NCI-H1436 (cell line): ENCODE measurements at regions not wholly inside any gene's neighbourhood (a gene's known extent, or its start where the extent isn't known, plus 50 kb on each side); places are given as distances from the start of the nearest gene placed in this dataset.
"Not testable (repeated sequence)": the region's sequence is repeated elsewhere in the genome, so short reads cannot be mapped to it uniquely, and the experiment has no call there.

ENCODE experiments used
- DNase-seq: peaks from one replicate; lab custom pipeline; 2025; lab: John Stamatoyannopoulos, UW

DNA sequence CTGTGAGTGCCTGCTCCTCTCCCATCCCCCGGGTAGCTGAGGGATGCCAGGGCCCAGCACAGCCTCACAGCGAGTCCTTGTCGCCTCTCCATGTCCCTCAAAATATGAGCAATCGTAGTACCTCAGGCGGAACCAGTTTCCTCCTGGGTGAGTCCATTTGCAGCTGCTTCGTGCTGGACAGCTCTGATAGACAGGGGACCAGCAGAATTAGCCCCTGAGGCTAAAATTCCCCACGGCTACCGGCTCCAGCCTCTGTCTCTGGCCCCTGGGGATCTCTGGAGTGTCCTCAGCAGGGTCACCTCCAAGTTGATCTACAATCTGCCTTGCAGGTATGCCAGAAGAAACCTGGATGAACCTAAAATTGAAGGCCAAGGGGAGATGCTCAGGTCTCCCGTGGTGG lies 115.8 kb upstream of the FBXL7 start:
- DNase-seq, result no peak

GRCh38 chr5:15383469-15383868 lies 116.5 kb upstream of the FBXL7 start:
- no peak for DNase-seq

GRCh38 chr5:15383021-15383420 lies 117.0 kb upstream of the FBXL7 start:
- no peak for DNase-seq

DNA sequence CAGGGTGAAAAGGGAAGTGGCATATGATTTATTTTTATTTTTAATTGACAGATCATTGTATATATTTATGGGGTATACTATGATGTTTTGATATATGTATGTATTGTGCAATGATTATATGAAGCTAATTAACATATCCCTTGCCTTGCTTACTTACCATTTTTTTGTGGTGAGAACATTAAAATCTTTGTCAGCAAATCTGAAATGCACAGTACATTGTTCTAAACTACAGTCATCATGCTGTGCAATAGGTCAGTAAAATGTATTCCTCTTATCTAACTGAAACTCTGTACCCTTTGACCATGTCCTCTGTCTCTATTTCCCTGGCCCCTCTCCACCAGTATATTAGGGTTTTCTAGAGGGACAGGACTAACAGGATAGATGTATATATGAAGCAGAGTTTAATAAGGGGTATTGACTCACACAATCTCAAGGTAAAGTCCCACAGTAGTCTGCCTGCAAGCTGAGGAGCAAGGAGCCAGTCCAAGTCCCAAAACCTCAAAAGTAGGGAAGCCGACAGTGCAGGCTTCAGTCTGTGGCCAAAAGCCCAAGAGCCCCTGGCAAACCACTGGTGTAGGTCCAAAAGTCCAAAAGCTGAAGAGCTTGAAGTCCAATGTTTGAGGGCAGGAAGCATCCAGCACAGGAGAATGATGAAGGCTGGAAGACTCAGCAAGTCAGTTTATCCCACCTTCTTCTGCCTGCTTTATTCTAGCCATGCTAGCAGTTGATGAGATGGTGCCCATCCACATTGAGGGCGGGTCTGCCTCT lies 122.2 kb upstream of the FBXL7 start:
- no peak for DNase-seq

GRCh38 chr5:15376803-15377202 lies 123.2 kb upstream of the FBXL7 start:
- DNase-seq, result no peak

GRCh38 chr5:15376088-15376487 lies 123.9 kb upstream of the FBXL7 start:
- DNase-seq, result no peak

DNA sequence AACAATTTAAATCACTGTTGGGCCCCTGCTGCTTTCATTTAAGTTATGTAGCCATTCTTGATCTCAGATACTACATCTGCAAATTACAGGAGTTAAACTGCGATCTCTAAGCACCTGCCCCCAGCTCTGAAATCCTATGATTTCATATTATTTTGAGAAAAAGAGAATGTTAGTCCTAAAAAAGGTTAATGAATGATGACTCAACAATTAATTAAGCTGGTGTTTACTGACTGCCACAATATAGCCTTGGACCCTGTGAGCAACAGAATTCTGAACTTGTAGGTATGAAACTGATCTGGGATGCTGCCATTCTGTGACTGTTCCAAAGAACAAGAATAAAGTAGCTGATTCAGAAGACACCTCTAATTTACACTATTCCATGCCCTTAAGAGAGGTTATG lies 124.4 kb upstream of the FBXL7 start:
- DNase-seq, result no peak

GRCh38 chr5:15374886-15375285 lies 125.1 kb upstream of the FBXL7 start:
- no peak for DNase-seq

DNA sequence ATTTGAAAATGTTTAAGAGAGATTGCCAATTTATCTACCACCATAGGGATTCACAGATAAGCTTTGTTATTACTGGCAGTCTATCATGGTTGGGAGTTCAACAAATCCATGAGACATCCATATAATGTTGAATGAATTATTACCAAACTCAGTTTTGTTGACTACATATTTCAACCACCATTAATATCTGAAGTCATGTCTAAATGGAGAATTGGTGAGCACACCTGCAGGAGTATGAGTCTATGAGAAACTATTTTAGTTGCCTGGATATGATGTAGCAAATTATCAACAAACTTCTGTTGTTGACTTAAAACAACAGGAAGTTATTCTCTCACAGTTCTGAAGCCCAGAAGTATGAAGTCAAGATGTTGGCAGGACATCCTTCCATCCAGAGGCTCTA lies 126.8 kb upstream of the FBXL7 start:
- DNase-seq, result no peak

DNA sequence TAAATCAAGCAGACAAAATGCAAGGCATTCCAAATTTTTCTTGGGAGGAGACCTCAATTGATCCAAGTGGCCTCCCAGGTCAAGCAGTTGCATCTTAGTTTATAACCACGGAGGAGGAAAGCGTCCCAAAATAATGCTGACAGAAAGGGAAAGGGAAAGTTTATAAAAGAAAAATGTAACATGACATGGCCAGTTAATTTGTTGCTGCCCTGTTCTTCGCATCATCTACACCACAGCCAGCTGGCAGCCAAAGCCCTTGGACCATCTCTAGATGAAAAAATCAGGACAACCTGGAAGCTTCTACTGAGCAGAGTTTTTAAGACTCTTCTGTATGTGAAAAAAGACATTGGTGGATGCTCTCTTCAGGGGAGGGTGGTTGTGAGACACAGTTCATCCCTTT lies 128.8 kb upstream of the FBXL7 start:
- no peak for DNase-seq

DNA sequence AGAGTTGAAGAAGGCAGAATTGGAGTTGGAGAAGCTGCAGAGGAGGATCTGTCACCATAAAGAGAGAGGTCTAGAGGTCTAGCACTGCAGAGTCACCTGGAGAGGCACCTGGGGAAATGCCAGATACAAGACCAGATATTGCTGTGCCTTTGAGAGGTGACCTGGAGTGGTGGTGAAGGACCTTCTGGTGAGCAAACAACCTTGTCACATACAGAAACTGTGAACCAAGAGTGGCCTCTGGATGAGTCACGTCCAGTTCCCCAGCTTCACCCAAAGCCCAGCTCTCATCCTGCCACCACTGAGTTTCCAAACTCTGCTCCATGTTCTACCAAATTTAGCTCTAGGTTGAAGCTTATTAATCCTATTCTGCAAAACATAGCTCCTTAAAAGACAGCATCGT lies 131.1 kb upstream of the FBXL7 start:
- DNase-seq, result no peak

DNA sequence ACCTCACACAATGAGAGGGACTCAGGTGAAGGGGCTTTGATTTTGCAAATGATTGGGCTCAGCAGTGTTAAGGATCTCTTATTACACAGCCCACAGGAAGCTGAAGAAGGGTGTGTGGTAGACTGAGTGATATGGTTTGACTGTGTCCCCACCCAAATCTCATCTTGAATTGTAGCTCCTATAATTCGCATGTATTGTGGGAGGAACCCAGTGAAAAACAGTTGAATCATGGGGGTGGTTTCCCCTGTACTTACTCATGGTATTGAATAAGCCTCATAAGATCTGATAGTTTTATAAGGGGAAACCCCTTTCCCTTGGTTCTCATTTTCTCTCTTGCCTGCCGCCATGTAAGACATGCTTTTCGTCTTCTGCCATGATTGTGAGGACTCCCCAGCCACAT lies 132.5 kb upstream of the FBXL7 start:
- no peak for DNase-seq

DNA sequence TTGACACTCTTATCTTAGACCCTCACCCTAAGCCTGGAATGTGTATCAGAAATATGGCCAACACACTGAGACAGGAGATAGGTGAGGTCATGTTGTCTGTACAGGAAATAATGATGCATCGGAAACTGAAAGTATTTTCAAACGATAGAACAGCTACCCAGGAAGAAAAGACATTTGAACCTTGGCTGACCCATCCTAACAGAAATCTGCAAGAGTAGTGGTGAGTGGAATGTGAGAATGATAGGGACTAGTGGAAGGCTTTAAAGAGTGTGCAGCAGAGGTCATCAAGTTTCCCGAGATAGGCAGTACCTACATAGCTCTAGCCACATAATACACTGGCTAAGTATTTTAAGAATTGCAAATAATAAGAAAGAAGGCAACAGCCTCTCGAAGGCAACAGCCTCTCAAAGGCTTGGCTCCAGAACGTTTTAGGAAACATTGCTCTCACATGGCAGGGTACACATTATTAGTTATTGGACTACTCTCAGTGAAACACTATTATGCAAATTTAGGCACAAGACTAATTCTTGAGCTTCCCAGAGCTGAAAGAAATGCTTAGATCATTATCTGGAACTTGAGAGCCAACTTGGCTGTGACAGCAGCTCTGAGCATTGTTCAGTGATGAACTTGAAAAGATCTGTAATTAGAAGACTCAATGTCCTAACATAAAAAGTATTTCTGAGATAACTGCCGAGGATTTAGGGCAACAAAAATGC lies 133.1 kb upstream of the FBXL7 start:
- DNase-seq, result no peak

DNA sequence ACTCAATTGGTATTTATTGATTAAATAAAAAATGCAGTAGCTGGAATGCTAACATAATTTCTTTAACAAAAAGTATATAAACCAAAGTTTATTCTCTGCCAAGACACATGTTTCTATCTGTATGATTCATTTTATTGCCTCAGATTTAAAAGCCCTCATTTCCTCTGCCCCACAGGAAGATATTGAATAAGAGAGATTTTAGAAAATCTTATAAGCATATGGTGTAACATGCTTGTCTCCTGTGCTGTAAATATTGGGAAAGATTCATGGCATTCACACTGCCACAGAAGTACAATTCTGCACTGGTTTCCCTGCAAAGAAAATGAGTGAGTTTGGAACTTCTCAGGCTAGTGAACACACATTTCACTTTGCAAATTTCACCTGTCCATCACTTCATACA lies 134.9 kb upstream of the FBXL7 start:
- no peak for DNase-seq

GRCh38 chr5:15363601-15364000 lies 136.4 kb upstream of the FBXL7 start:
- DNase-seq, result no peak

DNA sequence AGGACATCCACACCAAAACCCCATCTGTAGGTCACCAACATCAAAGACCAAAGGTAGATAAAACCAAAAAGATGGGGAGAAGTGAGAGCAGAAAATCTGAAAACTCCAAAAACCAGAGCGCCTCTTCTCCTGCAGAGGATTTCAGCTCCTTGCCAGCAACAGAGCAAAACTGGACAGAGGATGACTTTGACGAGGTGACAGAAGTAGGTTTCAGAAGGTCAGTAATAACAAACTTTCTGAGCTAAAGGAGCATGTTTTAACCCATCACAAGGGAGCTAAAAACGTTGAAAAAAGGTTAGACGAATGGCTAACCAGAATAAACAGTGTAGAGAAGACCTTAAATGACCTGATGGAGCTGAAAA lies 142.9 kb upstream of the FBXL7 start:
- DNase-seq, result not testable (repeated sequence)

DNA sequence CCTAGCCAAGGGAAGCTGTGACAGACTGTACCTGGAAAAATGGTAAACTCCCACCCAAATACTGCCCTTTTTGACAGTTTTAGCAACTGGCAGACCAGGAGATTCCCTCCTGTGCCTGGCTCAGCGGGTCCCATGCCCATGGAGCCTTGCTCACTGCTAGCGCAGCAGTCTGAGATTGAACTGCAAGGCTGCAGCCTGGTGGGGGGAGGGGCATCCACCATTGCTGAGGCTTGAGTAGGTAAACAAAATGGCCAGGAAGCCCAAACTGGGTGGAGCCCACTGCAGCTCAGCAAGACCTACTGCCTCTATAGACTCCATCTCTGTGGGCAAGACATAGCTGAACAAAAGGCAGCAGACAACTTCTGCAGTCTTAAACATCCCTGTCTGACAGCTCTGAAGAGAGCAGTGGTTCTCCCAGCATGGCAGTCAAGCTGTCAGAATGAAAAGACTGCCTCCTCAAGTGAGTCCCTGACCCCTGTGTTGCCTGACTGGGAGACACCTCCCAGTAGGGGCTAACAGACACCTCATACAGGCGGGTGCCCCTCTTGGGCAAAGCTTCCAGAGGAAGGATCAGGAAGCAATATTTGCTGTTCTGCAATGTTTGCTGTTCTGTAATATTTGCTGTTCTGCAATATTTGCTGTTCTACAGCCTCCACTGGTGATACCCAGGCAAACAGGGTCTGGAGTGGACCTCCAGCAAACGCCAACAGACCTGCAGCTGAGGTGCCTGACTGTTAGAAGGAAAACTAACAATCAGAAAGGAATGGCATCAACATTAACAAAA lies 143.5 kb upstream of the FBXL7 start:
- not testable (repeated sequence) for DNase-seq

- DNase-seq, result no peak
Measured at GRCh38 chr5:15354021-15354420, 146.0 kb upstream of the FBXL7 start.

- DNase-seq, result no peak
Measured at GRCh38 chr5:15353086-15353645, 146.8 kb upstream of the FBXL7 start.

- no peak for DNase-seq
Measured at GRCh38 chr5:15350614-15351013, 149.4 kb upstream of the FBXL7 start.

DNA sequence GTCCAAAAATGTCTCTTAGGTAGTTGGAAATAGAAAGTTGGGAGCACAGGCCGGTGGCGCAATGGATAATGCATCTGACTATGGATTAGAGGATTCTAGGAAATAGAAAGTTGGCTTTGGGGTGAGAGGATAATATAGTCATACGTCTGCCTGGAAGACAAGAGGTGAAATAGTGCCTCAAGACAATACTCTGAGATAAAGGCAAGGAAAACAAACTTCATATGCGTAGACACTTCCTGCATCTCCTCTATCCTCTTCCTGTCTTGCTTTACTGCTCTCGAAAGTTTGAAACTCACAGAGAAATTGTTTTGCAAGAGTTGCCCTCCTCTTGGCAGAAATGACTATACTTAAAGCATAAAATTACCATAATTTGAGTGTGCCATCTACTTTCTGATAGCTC lies 153.2 kb upstream of the FBXL7 start:
- no peak for DNase-seq

GRCh38 chr5:15344954-15345353 lies 155.0 kb upstream of the FBXL7 start:
- no peak for DNase-seq

- no peak for DNase-seq
Measured at GRCh38 chr5:15338546-15338945, 161.4 kb upstream of the FBXL7 start.
